IMR-90 (cell line): ENCODE measurements at regions not wholly inside any gene's neighbourhood (a gene's known extent, or its start where the extent isn't known, plus 50 kb on each side); places are given as distances from the start of the nearest gene placed in this dataset.

Experiments
- ATAC-seq: fragments of 200-7000 bp; cut with Tn5 transposase; 2 replicates; pipeline ENCODE4 v1.9.1; 2020; ENCODE audit warnings: low read depth, mild to moderate bottlenecking, moderate library complexity
- BruUV-seq: library from RNA; stranded (reverse); fragments of 400-500 nt; replicated peaks from 2 replicates; lab custom pipeline; 2021; lab: Mats Ljungman, UMichigan
- CTCF ChIA-PET: fragments of 300-600 bp; formaldehyde crosslinking; extraction: SDS; loops from one replicate; lab custom pipeline; 2021; ENCODE audit warnings: antibody characterized with exemption; lab: Yijun Ruan, JAX
- POLR2A ChIA-PET: fragments of 300-600 bp; sonication (Branson Sonifier 250); formaldehyde crosslinking; loops from one replicate; lab custom pipeline; 2022; ENCODE audit warnings: antibody characterized with exemption; ENCODE audit not compliant: unreplicated experiment; lab: Charles Lee
- DNase-seq: peaks from one replicate; pipeline ENCODE4 v3.0.0; 2013
- H2AFZ ChIP-seq: replicated peaks from 2 replicates; pipeline ENCODE3; 2013; ENCODE audit warnings: low read length, mild to moderate bottlenecking; ENCODE audit not compliant: poor library complexity
- H2AK5ac ChIP-seq: 2 replicates; pipeline ENCODE4 v1.6.1; 2013; ENCODE audit warnings: low read depth, low read length, inconsistent platforms
- H2AK9ac ChIP-seq: replicated peaks from 2 replicates; pipeline ENCODE3; 2013; ENCODE audit warnings: mild to moderate bottlenecking, low read depth, low read length, moderate library complexity; ENCODE audit not compliant: poor library complexity
- H2BK120ac ChIP-seq: 2 replicates; pipeline ENCODE4 v1.6.1; 2013; ENCODE audit warnings: low read depth, low read length, inconsistent platforms
- H2BK15ac ChIP-seq: 3 replicates; pipeline ENCODE4 v1.6.1; 2013; ENCODE audit warnings: low read depth, low read length, inconsistent platforms
- H2BK20ac ChIP-seq: 2 replicates; pipeline ENCODE4 v1.6.1; 2013; ENCODE audit warnings: low read depth, mild to moderate bottlenecking, inconsistent platforms, low read length, moderate library complexity
- H2BK5ac ChIP-seq: 2 replicates; pipeline ENCODE4 v1.6.1; 2013; ENCODE audit warnings: mild to moderate bottlenecking, low read depth, low read length, inconsistent platforms; ENCODE audit not compliant: poor library complexity, severe bottlenecking
- H3K14ac ChIP-seq: replicated peaks from 2 replicates; pipeline ENCODE4 v1.6.1; 2013; ENCODE audit warnings: low read depth, low read length, inconsistent platforms
- H3K18ac ChIP-seq: 2 replicates; pipeline ENCODE4 v1.6.1; 2013; ENCODE audit warnings: low read depth, low read length, control low read depth
- H3K23ac ChIP-seq: 2 replicates; pipeline ENCODE4 v1.6.1; 2013; ENCODE audit warnings: low read depth, low read length, inconsistent platforms
- H3K27ac ChIP-seq: 2 replicates; pipeline ENCODE4 v1.5.1; 2013; ENCODE audit warnings: mild to moderate bottlenecking, control low read depth, low read length; ENCODE audit not compliant: insufficient read depth
- H3K27me3 ChIP-seq: 2 replicates; pipeline ENCODE4 v1.6.1; 2013; ENCODE audit warnings: low read length; ENCODE audit not compliant: control insufficient read depth, insufficient read depth
- H3K36me3 ChIP-seq: 2 replicates; pipeline ENCODE4 v1.6.1; 2013; ENCODE audit warnings: low read length, mixed read lengths; ENCODE audit not compliant: control insufficient read depth, insufficient read depth
- H3K4ac ChIP-seq: 2 replicates; pipeline ENCODE4 v1.6.1; 2013; ENCODE audit warnings: low read depth, low read length, inconsistent platforms
- H3K4me1 ChIP-seq: 2 replicates; pipeline ENCODE4 v1.6.1; 2013; ENCODE audit warnings: low read length, mixed read lengths; ENCODE audit not compliant: control insufficient read depth, insufficient read depth
- H3K4me2 ChIP-seq: 2 replicates; pipeline ENCODE4 v1.6.1; 2013; ENCODE audit warnings: low read depth, mild to moderate bottlenecking, control low read depth, low read length, moderate library complexity
- H3K4me3 ChIP-seq: 2 replicates; pipeline ENCODE4 v1.5.1; 2013; ENCODE audit warnings: low read depth, mild to moderate bottlenecking, control low read depth, low read length, moderate library complexity; ENCODE audit not compliant: insufficient read depth
- H3K56ac ChIP-seq: 2 replicates; pipeline ENCODE4 v1.6.1; 2013; ENCODE audit warnings: low read length, inconsistent platforms; ENCODE audit not compliant: insufficient read depth; ENCODE audit errors: extremely low read depth
- H3K79me1 ChIP-seq, 2 experiments: 2 replicates each; pipeline ENCODE4 v1.6.1; 2013; ENCODE audit warnings: low read length in 2 of 2, inconsistent platforms in 1 of 2, low read depth in 1 of 2
- H3K9ac ChIP-seq: 2 replicates; pipeline ENCODE4 v1.6.1; 2013; ENCODE audit warnings: low read depth, low read length, control low read depth
- H3K9me1 ChIP-seq: 2 replicates; pipeline ENCODE4 v1.6.1; 2013; ENCODE audit warnings: low read length, inconsistent platforms; ENCODE audit not compliant: insufficient read depth
- H3K9me3 ChIP-seq: 2 replicates; pipeline ENCODE4 v1.6.1; 2013; ENCODE audit warnings: low read length; ENCODE audit not compliant: control insufficient read depth, insufficient read depth
- H4K20me1 ChIP-seq: 2 replicates; pipeline ENCODE4 v1.6.1; 2013; ENCODE audit warnings: low read length, inconsistent platforms; ENCODE audit not compliant: insufficient read depth
- H4K5ac ChIP-seq: 2 replicates; pipeline ENCODE4 v1.6.1; 2013; ENCODE audit warnings: mild to moderate bottlenecking, low read depth, low read length, control low read depth
- H4K8ac ChIP-seq, 2 experiments: 2 replicates each; pipeline ENCODE4 v1.6.1; 2013; ENCODE audit warnings: low read depth in 2 of 2, low read length in 2 of 2, control low read depth in 1 of 2, inconsistent platforms in 1 of 2
- H4K91ac ChIP-seq: 2 replicates; pipeline ENCODE4 v1.6.1; 2013; ENCODE audit warnings: low read depth, low read length, inconsistent platforms; ENCODE audit not compliant: insufficient read depth
- BHLHE40 ChIP-seq: fragments of 150-350 bp; IDR thresholded peaks from 2 replicates; pipeline ENCODE4 v1.6.1; 2016; ENCODE audit warnings: mild to moderate bottlenecking, low read depth, low read length
- CEBPB ChIP-seq: IDR thresholded peaks from 2 replicates; pipeline ENCODE4 v1.6.1; 2012; ENCODE audit warnings: low read depth, low read length, improper control_type of control experiment
- CHD1 ChIP-seq: IDR thresholded peaks from 2 replicates; pipeline ENCODE4 v1.6.1; 2012; ENCODE audit warnings: low read depth, low read length, improper control_type of control experiment
- CTCF ChIP-seq: conservative IDR thresholded peaks from 2 replicates; pipeline ENCODE4 v1.5.1; 2012; ENCODE audit warnings: mild to moderate bottlenecking, low read depth, low read length, improper control_type of control experiment
- ELK1 ChIP-seq: fragments of 150-350 bp; IDR thresholded peaks from 2 replicates; pipeline ENCODE4 v1.6.1; 2016; ENCODE audit warnings: low read depth, mild to moderate bottlenecking, low read length, moderate library complexity, borderline replicate concordance
- FOS ChIP-seq: fragments of 150-350 bp; IDR thresholded peaks from 2 replicates; pipeline ENCODE4 v1.6.1; 2016; ENCODE audit warnings: low read depth, low read length
- MAZ ChIP-seq: IDR thresholded peaks from 2 replicates; pipeline ENCODE4 v1.6.1; 2012; ENCODE audit warnings: low read depth, mild to moderate bottlenecking, low read length, improper control_type of control experiment, moderate library complexity, borderline replicate concordance
- MXI1 ChIP-seq: IDR thresholded peaks from 2 replicates; pipeline ENCODE4 v1.6.1; 2012; ENCODE audit warnings: low read depth, mild to moderate bottlenecking, low read length, moderate library complexity, borderline replicate concordance
- NFE2L2 ChIP-seq: fragments of 150-350 bp; IDR thresholded peaks from 2 replicates; pipeline ENCODE4 v1.6.1; 2016; ENCODE audit warnings: low read depth, mild to moderate bottlenecking, low read length
- RAD21 ChIP-seq: IDR thresholded peaks from 2 replicates; pipeline ENCODE4 v1.6.1; 2012; ENCODE audit warnings: low read length, improper control_type of control experiment
- RFX5 ChIP-seq: IDR thresholded peaks from 2 replicates; pipeline ENCODE4 v1.8.0; 2012; ENCODE audit warnings: low read depth, mild to moderate bottlenecking, low read length, moderate library complexity
- dilution Hi-C: fragments of 300-500 bp; cut with HindIII; formaldehyde crosslinking; loops from one replicate; pipeline ENCODE4 v1.14.3; 2018; ENCODE audit warnings: low sequenced_read_pairs; ENCODE audit not compliant: unreplicated experiment
- in situ Hi-C: fragments of 300-500 bp; cut with MboI; formaldehyde crosslinking; loops from 3 replicates; pipeline ENCODE4 v1.14.3; 2019; ENCODE audit warnings: low sequenced_read_pairs, inconsistent platforms, mixed read lengths
- intact Hi-C: fragments of 100-400 bp; cut with micrococcal nuclease; formaldehyde crosslinking; loops from 2 replicates; pipeline ENCODE4 v1.10.0; 2022

- Histone ChIP-seq H3K27me3 (no peaks in the 10 kb centered on the region; the same call in 1 of the 2 replicates), H3K4me3 (no peak overlapping the region), H3K27ac (no peak overlapping the region), H3K4me2 (no peak overlapping the region), H2AK9ac (no peak overlapping the region), H3K9me1 (no peaks in the 10 kb centered on the region), H4K5ac (no peak overlapping the region), H3K23ac (no peak overlapping the region), H3K36me3 (no peaks in the 10 kb centered on the region), H2BK120ac (no peak overlapping the region), H3K18ac (no peak overlapping the region), H2AFZ (no peak overlapping the region), H3K9me3 (no peaks in the 10 kb centered on the region), H2BK20ac (no peak overlapping the region), H4K20me1 (no peaks in the 10 kb centered on the region), H3K4ac (no peak overlapping the region), H4K91ac (no peak overlapping the region), H2BK15ac (no peak overlapping the region), H2BK5ac (no peak overlapping the region), H3K9ac (no peak overlapping the region), H3K14ac (no peak overlapping the region), H2AK5ac (no peak overlapping the region), H3K56ac (no peak overlapping the region), H4K8ac (no peak overlapping the region), H3K4me1 (no peaks in the 10 kb centered on the region), H3K79me1 (no peaks in the 10 kb centered on the region)
- CTCF ChIA-PET = no interaction called here
- POLR2A ChIA-PET = no interaction called here
- BruUV-seq = no TSS peak
- dilution Hi-C loops = no loop called here
- DNase-seq (no peak), ATAC-seq (no peak)
- TF ChIP-seq CTCF = no peak
- TF ChIP-seq ELK1 = no peak
- no peak for TF ChIP-seq RAD21
- no peak for TF ChIP-seq MAZ
- no peak for TF ChIP-seq RFX5
- TF ChIP-seq NFE2L2 = no peak
- no peak for TF ChIP-seq MXI1
- TF ChIP-seq CHD1 = no peak
- TF ChIP-seq CEBPB = no peak
- TF ChIP-seq FOS = no peak
- no peak for TF ChIP-seq BHLHE40
- intact Hi-C loops = no loop called here
- in situ Hi-C loops = no loop called here
Observed at GRCh38 chrX:102845020-102845419, 92.1 kb upstream of the RAB40AL start.
